HepG2 (cell line): ENCODE measurements at regions not wholly inside any gene's neighbourhood (a gene's known extent, or its start where the extent isn't known, plus 50 kb on each side); places are given as distances from the start of the nearest gene placed in this dataset.

Experiments used
- ATAC-seq: fragments of 200-7000 bp; cut with Tn5 transposase; 3 replicates; pipeline ENCODE4 v1.9.1; 2020; ENCODE audit warnings: mild to moderate bottlenecking, moderate library complexity
- BruUV-seq: library from RNA; stranded (reverse); fragments of 400-500 nt; replicated peaks from 2 replicates; lab custom pipeline; 2021; lab: Mats Ljungman, UMichigan
- CTCF ChIA-PET: fragments of 300-600 bp; formaldehyde crosslinking; extraction: SDS; loops from one replicate; lab custom pipeline; 2021; ENCODE audit warnings: low total read pairs, inconsistent platforms, low intra/inter-chr PET ratio; lab: Yijun Ruan, JAX
- POLR2A ChIA-PET: fragments of 350-600 bp; sonication (Branson Sonifier 250); formaldehyde crosslinking; loops from one replicate; lab custom pipeline; 2020; ENCODE audit warnings: antibody characterized with exemption, inconsistent platforms; lab: Yijun Ruan, JAX
- DNase-seq: peaks from one replicate; pipeline ENCODE4 v3.0.0-alpha.2; 2015; ENCODE audit warnings: low spot score
- FAIRE-seq: peaks from 3 replicates; lab custom pipeline; 2011; peaks lifted over from hg19 to GRCh38; lab: Jason Lieb, UNC
- H2AFZ ChIP-seq: one replicate; pipeline ENCODE4 v1.6.1; 2011; ENCODE audit warnings: low read length, inconsistent platforms
- H3K27ac ChIP-seq: fragments of 300-600 bp; 3 replicates; pipeline ENCODE4 v1.8.0; 2011; ENCODE audit warnings: mixed run types, mild to moderate bottlenecking, mixed read lengths, low read length, inconsistent platforms; ENCODE audit not compliant: insufficient read depth; ENCODE audit errors: extremely low read length
- H3K27me3 ChIP-seq, 2 experiments: fragments of 200-600 bp in 1 of 2; 2 replicates in 1 of 2; 3 replicates in 1 of 2; pipeline versions ENCODE4 v1.6.0 to v1.8.0; 2011; ENCODE audit warnings: low read length in 2 of 2, mild to moderate bottlenecking in 2 of 2, moderate library complexity in 2 of 2, inconsistent platforms in 1 of 2; ENCODE audit not compliant: insufficient read depth in 2 of 2, control insufficient read depth in 1 of 2
- H3K36me3 ChIP-seq, 2 experiments: fragments of 200-600 bp in 1 of 2; replicated peaks in 1 of 2; 2 replicates in 1 of 2; 3 replicates in 1 of 2; pipeline versions ENCODE4 v1.5.1 to v1.8.0; 2011; ENCODE audit warnings: low read length in 2 of 2, inconsistent platforms in 1 of 2; ENCODE audit not compliant: insufficient read depth in 2 of 2, control insufficient read depth in 1 of 2
- H3K4me1 ChIP-seq: 2 replicates; pipeline ENCODE4 v1.5.1; 2012; ENCODE audit warnings: low read length, inconsistent platforms; ENCODE audit not compliant: insufficient read depth
- H3K4me2 ChIP-seq: 2 replicates; pipeline ENCODE4 v1.6.0; 2011; ENCODE audit warnings: low read depth, low read length, inconsistent platforms
- H3K4me3 ChIP-seq, 3 experiments: fragments of 200-600 bp in 1 of 3; sonication (generic), shearing (Covaris generic) in 1 of 3; replicated peaks in 1 of 3; 2 replicates each; pipeline ENCODE4 v1.5.1; 2011 to 2016; ENCODE audit warnings: low read length in 3 of 3, inconsistent platforms in 2 of 3, low read depth in 2 of 3, mild to moderate bottlenecking in 2 of 3, control low read depth in 1 of 3, mixed read lengths in 1 of 3; ENCODE audit not compliant: insufficient read depth in 1 of 3
- H3K79me2 ChIP-seq: one replicate; pipeline ENCODE4 v1.6.1; 2011; ENCODE audit warnings: low read length, inconsistent platforms; ENCODE audit not compliant: insufficient read depth
- H3K9ac ChIP-seq: 2 replicates; pipeline ENCODE4 v1.6.0; 2011; ENCODE audit warnings: mild to moderate bottlenecking, low read depth, low read length, inconsistent platforms; ENCODE audit not compliant: insufficient read depth
- H3K9me3 ChIP-seq: 2 replicates; pipeline ENCODE4 v1.5.1; 2012; ENCODE audit warnings: mild to moderate bottlenecking, low read length
- H4K20me1 ChIP-seq: 2 replicates; pipeline ENCODE4 v1.6.0; 2011; ENCODE audit warnings: inconsistent platforms, mild to moderate bottlenecking, low read length, moderate library complexity; ENCODE audit not compliant: insufficient read depth
- ESRRA ChIP-seq: sonication (generic); formaldehyde crosslinking; IDR thresholded peaks from 2 replicates; pipeline ENCODE4 v1.5.1; 2020; ENCODE audit warnings: mild to moderate bottlenecking, low read depth, missing genetic modification reagents
- ETV5 ChIP-seq: IDR thresholded peaks from 2 replicates; pipeline ENCODE4 v1.6.1; 2018; ENCODE audit warnings: missing biosample characterization, missing genetic modification reagents, inconsistent platforms, borderline replicate concordance
- HMGA1 ChIP-seq: sonication (generic); formaldehyde crosslinking; conservative IDR thresholded peaks from 2 replicates; pipeline ENCODE4 v1.4.0; 2020; ENCODE audit warnings: missing genetic modification reagents
- HNRNPK ChIP-seq: fragments of 200-400 bp; formaldehyde crosslinking; IDR thresholded peaks from 2 replicates; pipeline ENCODE4 v1.6.1; 2018; ENCODE audit warnings: low read length, low read depth, moderate library complexity, mild to moderate bottlenecking; ENCODE audit not compliant: poor library complexity, severe bottlenecking
- NKX3-1 ChIP-seq: sonication (generic); formaldehyde crosslinking; IDR thresholded peaks from 2 replicates; pipeline ENCODE4 v1.5.0; 2020; ENCODE audit warnings: missing genetic modification reagents
- TIGD3 ChIP-seq: sonication (generic); formaldehyde crosslinking; IDR thresholded peaks from 2 replicates; pipeline ENCODE4 v1.5.1; 2020; ENCODE audit warnings: mild to moderate bottlenecking, missing genetic modification reagents, borderline replicate concordance
- U2AF2 ChIP-seq: fragments of 200-400 bp; formaldehyde crosslinking; IDR thresholded peaks from 2 replicates; pipeline ENCODE4 v1.6.1; 2017; ENCODE audit warnings: low read depth, mild to moderate bottlenecking, low read length
- XRCC5 ChIP-seq: fragments of 200-400 bp; formaldehyde crosslinking; optimal IDR thresholded peaks from 2 replicates; pipeline ENCODE3; 2017; ENCODE audit warnings: mild to moderate bottlenecking, low read length
- ZBTB7B ChIP-seq: sonication (generic); formaldehyde crosslinking; IDR thresholded peaks from 2 replicates; pipeline ENCODE4 v1.4.0; 2020; ENCODE audit warnings: missing genetic modification reagents
- ZFP91 ChIP-seq: sonication (generic); formaldehyde crosslinking; IDR thresholded peaks from 2 replicates; pipeline ENCODE4 v1.9.0; 2022; ENCODE audit warnings: missing genetic modification reagents, mild to moderate bottlenecking, borderline replicate concordance
- ZNF274 ChIP-seq: sonication (generic); formaldehyde crosslinking; IDR thresholded peaks from 2 replicates; pipeline ENCODE4 v1.5.1; 2020; ENCODE audit warnings: mild to moderate bottlenecking, missing genetic modification reagents
- ZNF530 ChIP-seq: sonication (generic); formaldehyde crosslinking; IDR thresholded peaks from 2 replicates; pipeline ENCODE4 v1.5.0; 2020; ENCODE audit warnings: low read depth, mild to moderate bottlenecking, missing genetic modification reagents
- ZNF546 ChIP-seq: sonication (generic); formaldehyde crosslinking; conservative IDR thresholded peaks from 2 replicates; pipeline ENCODE4 v1.8.1; 2023; ENCODE audit warnings: mild to moderate bottlenecking, missing genetic modification reagents
- ZNF660 ChIP-seq: sonication (generic); formaldehyde crosslinking; IDR thresholded peaks from 2 replicates; pipeline ENCODE4 v1.5.1; 2020; ENCODE audit warnings: mild to moderate bottlenecking, low read depth, missing genetic modification reagents, borderline replicate concordance
- ZNF776 ChIP-seq: sonication (generic); formaldehyde crosslinking; IDR thresholded peaks from 2 replicates; pipeline ENCODE4 v1.4.0; 2020; ENCODE audit warnings: mild to moderate bottlenecking, missing genetic modification reagents
- WGBS: methylation state at CpG from one replicate; pipeline ENCODE4 v1.1.6; 2017; ENCODE audit warnings: low lambda C conversion rate; 5-methylcytosine and 5-hydroxymethylcytosine counted together
- in situ Hi-C: cut with HindIII; loops from 2 replicates; pipeline ENCODE4 v1.10.0; 2017; ENCODE audit warnings: low pct_unique_long_range_greater_than_20kb; ENCODE audit not compliant: extremely low pct_ligation_motif_present
- intact Hi-C: fragments of 100-400 bp; cut with micrococcal nuclease; formaldehyde crosslinking; loops from one replicate; pipeline ENCODE4 v1.10.0; 2022; ENCODE audit not compliant: unreplicated experiment

DNA sequence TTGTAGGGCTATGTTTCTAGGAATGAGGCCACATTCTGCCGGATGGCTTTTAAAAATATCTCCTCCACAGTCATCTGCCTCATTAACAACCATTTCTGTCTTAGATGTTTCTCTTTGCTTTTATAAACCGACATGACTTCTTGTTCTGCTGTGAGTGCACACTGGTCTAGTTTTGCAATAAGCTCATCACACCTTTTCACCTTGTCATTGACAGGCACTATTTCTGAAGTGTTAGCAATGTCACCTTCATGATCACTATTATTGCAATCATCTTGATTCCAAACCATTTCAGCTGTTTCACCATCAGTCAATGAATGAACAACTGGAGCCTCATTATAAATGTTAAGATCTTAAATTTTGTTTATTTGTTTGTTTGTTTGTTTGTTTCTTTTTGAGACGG, 523.7 kb upstream of the DSEL start:
- TF ChIP-seq HNRNPK (no peak), ETV5 (CRISPR knock-in tag) (no peak), NKX3-1 (CRISPR knock-in tag) (no peak), XRCC5 (no peak), ESRRA (CRISPR knock-in tag) (no peak), TIGD3 (CRISPR knock-in tag) (no peak), ZNF660 (CRISPR knock-in tag) (no peak), ZNF776 (CRISPR knock-in tag) (no peak), U2AF2 (no peak), ZBTB7B (CRISPR knock-in tag) (no peak), ZNF530 (CRISPR knock-in tag) (no peak), HMGA1 (CRISPR knock-in tag) (no peak), ZNF274 (CRISPR knock-in tag) (no peak), ZNF546 (CRISPR knock-in tag) (no peak), ZFP91 (CRISPR knock-in tag) (no peak)
- ChIA-PET CTCF (no interaction called here), POLR2A (no interaction called here)
- in situ Hi-C loops (no loop called here), intact Hi-C loops (no loop called here)
- no peak for DNase-seq
- Histone ChIP-seq H2AFZ (no peak overlapping the region), H3K9ac (no peak overlapping the region), H3K4me2 (no peak overlapping the region), H3K36me3 (no peaks in the 10 kb centered on the region), H3K4me3 (no peak overlapping the region), H3K27me3 (no peaks in the 10 kb centered on the region), H3K9me3 (no peaks in the 10 kb centered on the region), H3K27ac (no peak overlapping the region), H4K20me1 (no peaks in the 10 kb centered on the region), H3K4me1 (no peaks in the 10 kb centered on the region), H3K79me2 (no peaks in the 10 kb centered on the region)
- BruUV-seq, result no TSS peak
- no peak for FAIRE-seq
- 2% methylated on average over 3 of the region's 3 CpGs for WGBS
- no peak for ATAC-seq
